ENCODE measurements at regions not wholly inside any gene's neighbourhood (a gene's known extent, or its start where the extent isn't known, plus 50 kb on each side); places are given as distances from the start of the nearest gene placed in this dataset.

GRCh38 chr2:4180631-4181030 is 477.3 kb downstream of the DCDC2C start:
- TF ChIP-seq ZNF274 (IDR thresholded peaks at IDR 0.05; ENCODE audit: low read depth, low read length) (no peak), SUZ12 (IDR thresholded peaks at IDR 0.05; ENCODE audit: extremely low read depth, insufficient read depth, insufficient read length) (no peak)
